ENCODE measurements at regions not wholly inside any gene's neighbourhood (a gene's known extent, or its start where the extent isn't known, plus 50 kb on each side); places are given as distances from the start of the nearest gene placed in this dataset.
"Not testable (repeated sequence)": the region's sequence is repeated elsewhere in the genome, so short reads cannot be mapped to it uniquely, and the experiment has no call there.

DNA sequence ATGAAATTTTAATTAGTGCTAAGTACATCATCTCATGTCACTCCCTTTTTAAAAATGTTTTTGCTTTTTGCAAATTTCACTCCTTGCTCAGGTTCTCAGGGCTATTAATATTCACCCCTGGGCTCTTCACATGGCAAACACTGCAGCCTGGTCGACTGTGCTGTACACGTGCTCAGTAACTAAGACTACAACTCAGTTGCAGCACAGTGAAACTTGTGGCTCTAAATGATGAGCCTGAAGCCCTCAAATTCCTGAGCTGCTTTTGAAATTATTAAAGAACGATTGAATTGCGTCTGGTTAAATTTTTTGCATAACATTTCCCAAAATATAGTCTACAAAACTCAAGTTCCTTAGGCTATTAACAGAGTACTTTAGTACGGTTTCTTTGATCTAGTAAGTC, 159.3 kb upstream of the C2CD4B start:
- no peak for FAIRE-seq

DNA sequence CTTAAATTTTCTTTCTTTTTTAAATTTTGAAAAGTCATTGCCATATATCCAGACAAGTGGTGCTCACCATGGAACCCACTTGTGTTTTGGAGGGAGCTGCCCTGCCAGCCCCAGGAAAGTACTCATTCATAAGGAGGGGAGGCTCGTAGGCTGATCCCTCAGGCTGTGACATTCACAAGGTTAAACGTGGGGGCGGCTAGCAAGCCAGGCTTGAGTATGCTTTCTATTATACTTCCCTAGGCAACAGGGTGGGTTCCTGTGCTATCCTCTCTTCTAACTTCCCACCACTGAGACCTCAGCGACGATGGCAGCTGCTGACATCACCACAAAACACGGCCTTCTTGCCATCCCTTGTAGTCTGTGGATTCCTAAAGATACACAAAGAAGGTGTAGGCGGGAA, 160.5 kb upstream of the C2CD4B start:
- FAIRE-seq: no peak

GRCh38 chr15:62326460-62327011, 161.5 kb upstream of the C2CD4B start:
- no peak for FAIRE-seq

GRCh38 chr15:62327406-62327805, 162.3 kb upstream of the C2CD4B start:
- FAIRE-seq: no peak

- not testable (repeated sequence) for FAIRE-seq
Observed at GRCh38 chr15:62332472-62332871, 167.4 kb upstream of the C2CD4B start.

- no peak for FAIRE-seq
Observed at GRCh38 chr15:62334536-62334935, 169.5 kb upstream of the C2CD4B start.

DNA sequence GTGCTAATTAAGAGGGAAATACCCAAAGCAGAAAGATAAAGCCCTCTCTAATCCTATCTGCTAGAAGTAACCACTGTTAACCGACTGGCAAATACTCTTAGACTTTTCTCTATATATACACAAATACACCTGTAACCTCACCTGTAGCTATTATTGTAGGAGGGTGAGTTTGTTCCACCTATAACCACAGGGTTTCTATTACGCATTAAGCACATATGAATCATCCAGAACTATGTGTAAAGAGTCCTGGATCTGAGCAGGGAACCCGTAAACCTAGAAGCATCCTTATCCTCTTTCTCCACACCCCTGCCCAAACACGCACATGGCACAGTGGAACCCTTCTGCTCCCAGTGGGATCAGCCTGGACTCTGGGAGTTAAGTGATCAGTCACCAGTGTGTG, 172.8 kb upstream of the C2CD4B start:
- FAIRE-seq: no peak

GRCh38 chr15:62338497-62338896, 173.4 kb upstream of the C2CD4B start:
- no peak for FAIRE-seq

DNA sequence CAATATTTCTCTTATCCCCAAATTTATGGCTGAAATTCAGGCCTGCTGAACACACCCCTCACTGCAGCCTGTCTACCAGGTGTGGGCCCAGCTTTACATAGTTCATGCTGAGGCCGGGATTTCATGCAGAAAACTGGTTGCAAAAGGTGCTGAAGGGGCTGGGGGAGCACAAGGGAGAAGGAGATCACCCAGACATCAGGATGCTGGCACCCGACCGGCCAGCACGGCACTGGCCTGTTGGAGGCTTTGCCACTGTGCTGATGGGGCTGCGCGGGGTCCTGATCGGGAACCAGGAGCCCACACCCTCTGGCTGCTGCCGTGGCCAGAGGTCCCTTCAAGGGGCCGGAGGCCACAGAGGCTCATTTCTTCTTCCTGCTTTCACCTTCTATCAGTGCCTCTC, 177.9 kb upstream of the C2CD4B start:
- no peak for FAIRE-seq

DNA sequence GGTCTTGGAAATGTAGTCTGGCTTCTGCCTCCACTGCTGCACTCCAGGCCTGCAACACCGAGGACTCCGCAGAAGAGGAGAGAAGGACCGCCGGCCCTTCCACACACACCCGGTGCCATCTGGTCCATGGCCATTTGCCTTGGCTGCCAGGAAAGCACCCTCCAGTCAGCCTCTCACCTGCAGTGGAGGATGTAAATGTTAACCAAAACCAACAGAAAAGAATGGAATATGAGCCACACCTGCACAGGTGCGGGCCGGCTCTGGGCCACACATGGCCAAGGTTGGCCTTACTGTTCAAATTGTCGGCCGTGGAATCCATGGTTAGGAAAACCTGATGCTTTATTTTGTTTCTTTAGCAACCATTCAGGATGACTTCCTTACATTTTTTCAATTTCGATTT, 178.3 kb upstream of the C2CD4B start:
- no peak for FAIRE-seq

- FAIRE-seq: no peak
Observed at GRCh38 chr15:62344806-62345539, 179.9 kb upstream of the C2CD4B start.

DNA sequence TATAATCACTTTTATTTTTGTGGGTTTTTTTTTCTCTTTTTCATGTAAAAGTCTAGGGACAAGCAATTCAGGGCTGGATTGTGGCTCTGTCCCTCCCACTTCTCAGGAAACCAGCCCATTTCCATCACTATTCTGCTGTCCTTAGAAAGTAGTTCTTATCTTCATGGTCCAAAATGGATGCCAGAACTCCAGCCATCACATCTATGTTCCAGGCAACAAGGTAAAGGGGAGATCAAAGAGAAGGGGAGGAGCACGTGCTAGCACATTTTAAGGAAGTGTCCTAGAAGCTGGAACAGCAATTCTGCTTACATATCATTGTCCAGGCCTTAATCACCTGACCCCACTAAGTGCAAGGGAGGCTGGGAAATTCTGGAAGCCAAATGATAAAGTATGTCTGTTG, 181.1 kb upstream of the C2CD4B start:
- no peak for FAIRE-seq

DNA sequence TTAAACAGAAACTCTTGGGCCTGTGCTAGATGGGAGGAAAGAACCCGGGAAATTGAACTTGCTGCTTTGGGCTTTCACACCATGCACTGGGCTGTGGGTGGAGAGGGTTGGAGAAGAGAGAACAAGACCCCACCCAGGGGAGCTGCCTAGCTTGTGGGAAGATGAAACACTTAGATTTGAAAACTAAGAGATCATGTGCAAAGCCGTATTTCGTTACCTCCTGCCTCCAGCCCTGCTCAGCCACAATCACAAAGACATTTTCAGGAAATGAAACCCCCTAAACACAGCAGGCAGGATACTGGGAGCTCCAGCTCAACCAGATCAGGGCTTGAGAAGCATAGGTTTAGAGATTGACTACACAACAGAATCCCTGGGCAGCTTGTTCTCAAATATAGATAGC, 183.0 kb upstream of the C2CD4B start:
- FAIRE-seq: no peak

GRCh38 chr15:62348623-62349022, 183.5 kb upstream of the C2CD4B start:
- FAIRE-seq: no peak

DNA sequence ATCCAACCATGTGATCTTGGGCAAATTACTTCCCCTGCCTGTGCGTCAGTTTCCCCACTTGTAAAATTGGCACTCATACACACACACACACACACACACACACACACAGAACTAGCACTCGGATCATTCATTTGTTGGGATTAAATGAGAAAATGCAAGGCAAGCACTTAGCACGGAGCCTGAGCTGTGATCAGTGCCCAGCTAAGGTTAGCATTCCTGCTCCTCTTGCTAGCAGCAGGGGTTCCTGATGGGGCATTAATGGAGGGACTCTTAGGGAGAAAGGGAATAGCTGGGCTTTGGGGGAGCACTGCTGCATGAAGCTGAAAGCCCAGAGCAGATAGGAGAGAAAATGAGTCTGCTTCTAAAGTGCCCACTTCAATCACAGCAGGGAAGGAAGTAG, 187.7 kb upstream of the C2CD4B start:
- no peak for FAIRE-seq

- no peak for FAIRE-seq
Observed at GRCh38 chr15:62357431-62357830, 192.3 kb upstream of the C2CD4B start.

DNA sequence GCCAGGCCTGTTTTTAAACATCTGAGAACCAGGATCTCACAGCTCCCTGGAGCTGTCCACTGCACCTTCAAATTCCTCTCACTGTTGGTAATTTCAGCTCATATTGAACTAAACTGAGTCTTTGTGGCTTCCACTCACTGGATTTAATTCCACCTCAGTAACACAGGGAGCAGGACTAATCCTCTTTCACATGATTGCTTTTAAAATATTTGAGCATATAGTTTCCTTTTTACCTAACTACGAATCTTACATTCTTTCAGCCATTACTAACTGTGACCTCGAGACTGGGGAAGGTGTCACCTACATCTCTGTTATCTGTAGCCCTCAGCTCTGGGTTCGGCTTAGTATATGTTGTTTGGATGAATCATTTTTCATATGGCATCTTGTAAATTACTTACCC, 194.3 kb upstream of the C2CD4B start:
- FAIRE-seq: no peak

GRCh38 chr15:62360332-62361097, 195.4 kb upstream of the C2CD4B start:
- no peak for FAIRE-seq

GRCh38 chr15:62362144-62362543, 197.1 kb upstream of the C2CD4B start:
- FAIRE-seq: no peak

DNA sequence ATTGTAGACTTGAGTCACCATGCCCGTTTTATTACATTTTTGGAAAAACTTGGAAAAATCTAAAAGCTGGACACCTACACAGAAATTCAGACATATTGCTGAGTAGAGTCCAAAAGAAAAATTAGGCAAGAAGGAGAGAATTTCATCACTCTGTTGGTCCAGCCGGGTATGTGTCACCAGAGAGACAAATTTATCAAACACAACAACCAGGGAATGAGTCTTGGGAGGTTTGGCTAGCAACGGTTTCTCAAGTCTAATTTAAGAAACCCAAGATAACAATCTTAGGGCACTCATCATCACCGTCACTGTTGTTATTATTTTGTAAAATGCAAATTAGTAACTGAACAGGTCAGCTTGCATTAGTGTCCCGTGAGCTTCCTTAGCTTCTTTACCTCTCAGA, 197.5 kb upstream of the C2CD4B start:
- no peak for FAIRE-seq

DNA sequence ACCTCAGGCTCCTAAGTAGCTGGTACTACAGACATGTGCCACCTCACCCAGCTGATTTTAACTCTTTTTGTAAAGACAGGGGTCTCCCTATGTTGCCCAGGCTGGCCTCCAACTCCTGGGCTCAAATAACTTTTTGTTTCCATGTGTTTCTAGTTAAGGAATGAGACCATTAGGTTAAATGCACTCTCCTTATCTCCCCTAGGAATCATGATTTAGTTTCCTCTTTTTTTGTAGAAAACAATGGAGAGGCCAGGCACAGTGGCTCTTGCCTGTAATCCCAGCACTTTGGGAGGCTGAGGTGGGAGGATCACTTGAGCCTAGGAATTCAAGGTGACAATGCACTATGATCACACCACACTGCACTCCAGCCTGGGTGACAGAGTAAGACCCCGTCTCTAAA, 198.8 kb upstream of the C2CD4B start:
- no peak for FAIRE-seq

DNA sequence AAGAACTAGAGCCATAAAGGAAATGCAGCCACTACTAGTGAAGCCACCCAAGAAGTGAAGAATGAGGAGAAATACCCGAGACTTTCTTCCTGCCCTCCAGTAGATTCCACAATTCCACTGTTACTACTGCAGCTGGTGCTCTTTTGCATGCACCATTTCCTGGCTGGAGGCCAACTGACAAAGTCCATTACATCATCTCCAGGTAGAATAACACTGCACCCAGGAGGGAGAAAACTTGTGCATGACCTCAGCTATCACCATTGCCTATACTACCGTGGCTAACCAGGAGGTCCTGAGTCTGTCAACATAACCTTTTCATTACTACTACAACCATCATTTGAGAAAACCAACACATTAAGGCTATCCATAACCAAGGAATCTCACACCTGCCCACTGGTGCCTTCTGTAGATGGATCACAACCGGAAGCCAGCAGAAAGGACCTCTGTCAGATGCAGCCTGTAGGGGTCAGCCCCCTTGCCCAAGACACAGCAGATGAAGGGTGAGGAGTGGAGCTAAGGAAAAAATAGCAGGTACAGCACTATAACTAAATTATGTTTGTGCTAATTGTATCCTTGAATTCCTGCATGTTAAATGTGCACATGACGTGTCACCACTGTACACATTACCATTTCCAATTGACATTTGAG, 200.8 kb upstream of the C2CD4B start:
- FAIRE-seq: no peak

GRCh38 chr15:62369454-62369853, 204.4 kb upstream of the C2CD4B start:
- no peak for FAIRE-seq

GRCh38 chr15:62371683-62372082, 206.6 kb upstream of the C2CD4B start:
- FAIRE-seq: not testable (repeated sequence)
